Stimulated activated effector memory CD8-positive, alpha-beta T cell treated with anti-CD3 and anti-CD28 coated beads, Interleukin-12 subunit alpha, Interleukin-12 subunit beta, amount 100 ng/mL, for 72 hours (primary cell): ENCODE measurements at regions not wholly inside any gene's neighbourhood (a gene's known extent, or its start where the extent isn't known, plus 50 kb on each side); places are given as distances from the start of the nearest gene placed in this dataset.
"Not testable (repeated sequence)": the region's sequence is repeated elsewhere in the genome, so short reads cannot be mapped to it uniquely, and the experiment has no call there.

Experiments used
- ATAC-seq: fragments of 150-1000 bp; cut with Tn5 transposase; 2 replicates; pipeline ENCODE4 v1.10.0; 2021
- DNase-seq, 2 donors: peaks; one replicate each; pipeline ENCODE4 v3.0.0; 2021 to 2022; ENCODE audit warnings: low spot score in 2 of 2
- H3K27ac Mint-ChIP-seq: one replicate; pipeline ENCODE4 v1.8.0; 2022; ENCODE audit warnings: mild to moderate bottlenecking, mixed read lengths
- H3K36me3 Mint-ChIP-seq: one replicate; pipeline ENCODE4 v1.8.0; 2022; ENCODE audit warnings: mild to moderate bottlenecking, mixed read lengths
- H3K4me1 Mint-ChIP-seq: one replicate; pipeline ENCODE4 v1.8.0; 2022; ENCODE audit warnings: mixed read lengths
- H3K4me3 Mint-ChIP-seq: one replicate; pipeline ENCODE4 v1.8.0; 2022; ENCODE audit warnings: mild to moderate bottlenecking, mixed read lengths
- H3K9me3 Mint-ChIP-seq: one replicate; pipeline ENCODE4 v1.8.0; 2022; ENCODE audit warnings: mixed read lengths

- ATAC-seq, H3K9me3 Mint-ChIP-seq: not testable (repeated sequence)
- peaks cover 67% of the 10 kb centered on the region for H3K4me1 Mint-ChIP-seq
These were observed 75.1 kb upstream of the LYZL2 start for GRCh38 chr10:30704601-30705100.

GRCh38 chr10:30704026-30704600 lies 74.6 kb upstream of the LYZL2 start:
- peaks cover 84% of the 10 kb centered on the region for H3K36me3 Mint-ChIP-seq
- DNase-seq (no peak), ATAC-seq (no peak)
- peak overlapping the region; percentile 84 for H3K4me3 Mint-ChIP-seq
- H3K9me3 Mint-ChIP-seq = no peaks in the 10 kb centered on the region
- peak overlapping the region; percentile 96 for H3K27ac Mint-ChIP-seq
- H3K4me1 Mint-ChIP-seq = peaks cover 67% of the 10 kb centered on the region

More at GRCh38 chr10:30704601-30705100, 75.1 kb upstream of the LYZL2 start:
- peak in 1 of 2 donors; percentile 75 for DNase-seq
- H3K27ac Mint-ChIP-seq = peak overlapping the region; percentile 96
- H3K4me3 Mint-ChIP-seq = peak overlapping the region; percentile 84
- H3K36me3 Mint-ChIP-seq = peaks cover 84% of the 10 kb centered on the region

GRCh38 chr10:30703446-30703845 lies 73.9 kb upstream of the LYZL2 start:
- DNase-seq, ATAC-seq, H3K9me3 Mint-ChIP-seq: not testable (repeated sequence)
- Mint-ChIP-seq H3K4me3 (peak overlapping the region; percentile 84), H3K4me1 (peaks cover 70% of the 10 kb centered on the region), H3K36me3 (peaks cover 85% of the 10 kb centered on the region), H3K27ac (peak overlapping the region; percentile 96)

- Mint-ChIP-seq H3K4me1 (peaks cover 76% of the 10 kb centered on the region), H3K4me3 (peak overlapping the region; percentile 84)
These were observed 73.3 kb upstream of the LYZL2 start for GRCh38 chr10:30702860-30703259.

GRCh38 chr10:30701451-30702173 lies 72.1 kb upstream of the LYZL2 start:
- peaks cover 86% of the 10 kb centered on the region for H3K4me1 Mint-ChIP-seq
- peak overlapping the region; percentile 96 for H3K27ac Mint-ChIP-seq
- H3K9me3 Mint-ChIP-seq = no peaks in the 10 kb centered on the region
- H3K4me3 Mint-ChIP-seq = peak overlapping the region; percentile 84
- DNase-seq (peak; percentile 55 to 89), ATAC-seq (peak; percentile 87)
- H3K36me3 Mint-ChIP-seq = peaks cover 96% of the 10 kb centered on the region

More at GRCh38 chr10:30702860-30703259, 73.3 kb upstream of the LYZL2 start:
- DNase-seq (no peak), ATAC-seq (no peak)
- Mint-ChIP-seq H3K27ac (peak overlapping the region; percentile 96), H3K9me3 (no peaks in the 10 kb centered on the region), H3K36me3 (peaks cover 91% of the 10 kb centered on the region)

GRCh38 chr10:30697806-30698205 lies 68.3 kb upstream of the LYZL2 start:
- ATAC-seq (no peak), DNase-seq (no peak)
- Mint-ChIP-seq H3K36me3 (peaks cover 96% of the 10 kb centered on the region), H3K4me1 (peaks cover 91% of the 10 kb centered on the region), H3K9me3 (no peaks in the 10 kb centered on the region), H3K4me3 (peak overlapping the region; percentile 84), H3K27ac (peak overlapping the region; percentile 96)

GRCh38 chr10:30697221-30697620 lies 67.7 kb upstream of the LYZL2 start:
- H3K27ac Mint-ChIP-seq = peak overlapping the region; percentile 96
- H3K4me1 Mint-ChIP-seq = peaks cover 91% of the 10 kb centered on the region
- not testable (repeated sequence) for ATAC-seq, H3K9me3 Mint-ChIP-seq, DNase-seq
- H3K4me3 Mint-ChIP-seq = peak overlapping the region; percentile 84
- peaks cover 96% of the 10 kb centered on the region for H3K36me3 Mint-ChIP-seq

GRCh38 chr10:30696416-30697185 lies 67.0 kb upstream of the LYZL2 start:
- peaks cover 89% of the 10 kb centered on the region for H3K4me1 Mint-ChIP-seq
- not testable (repeated sequence) for ATAC-seq, H3K9me3 Mint-ChIP-seq, DNase-seq
- peak overlapping the region; percentile 96 for H3K27ac Mint-ChIP-seq
- H3K4me3 Mint-ChIP-seq = peak overlapping the region; percentile 84
- peaks cover 96% of the 10 kb centered on the region for H3K36me3 Mint-ChIP-seq

- H3K4me1 Mint-ChIP-seq = peaks cover 84% of the 10 kb centered on the region
- peak overlapping the region; percentile 84 for H3K4me3 Mint-ChIP-seq
- peak; percentile 95 for ATAC-seq
- not testable (repeated sequence) for H3K9me3 Mint-ChIP-seq
- H3K36me3 Mint-ChIP-seq = peaks cover 95% of the 10 kb centered on the region
- H3K27ac Mint-ChIP-seq = peak overlapping the region; percentile 96
- DNase-seq = peak; percentile 47 to 82
These were observed 66.1 kb upstream of the LYZL2 start for GRCh38 chr10:30695481-30696236.

GRCh38 chr10:30694518-30695228 lies 65.1 kb upstream of the LYZL2 start:
- Mint-ChIP-seq H3K27ac (peak overlapping the region; percentile 96), H3K36me3 (peaks cover 95% of the 10 kb centered on the region), H3K4me3 (peak overlapping the region; percentile 84), H3K4me1 (peaks cover 74% of the 10 kb centered on the region), H3K9me3 (no peaks in the 10 kb centered on the region)
- peak; percentile 42 for ATAC-seq
- no peak for DNase-seq

- no peak for DNase-seq
- Mint-ChIP-seq H3K4me1 (peaks cover 70% of the 10 kb centered on the region), H3K4me3 (no peak overlapping the region), H3K27ac (peak overlapping the region; percentile 50), H3K36me3 (peaks cover 93% of the 10 kb centered on the region), H3K9me3 (no peaks in the 10 kb centered on the region)
- no peak for ATAC-seq
These were observed 62.1 kb upstream of the LYZL2 start for GRCh38 chr10:30691639-30692015.

- Mint-ChIP-seq H3K4me1 (peaks cover 70% of the 10 kb centered on the region), H3K36me3 (peaks cover 93% of the 10 kb centered on the region), H3K27ac (peak overlapping the region; percentile 50)
- H3K4me3 Mint-ChIP-seq, ATAC-seq, DNase-seq, H3K9me3 Mint-ChIP-seq: not testable (repeated sequence)
These were observed 61.5 kb upstream of the LYZL2 start for GRCh38 chr10:30690948-30691638.

- peaks cover 69% of the 10 kb centered on the region for H3K4me1 Mint-ChIP-seq
- H3K36me3 Mint-ChIP-seq = peaks cover 85% of the 10 kb centered on the region
- ATAC-seq = no peak
- peak overlapping the region; percentile 65 for H3K4me3 Mint-ChIP-seq
- no peak overlapping the region for H3K27ac Mint-ChIP-seq
- H3K9me3 Mint-ChIP-seq = no peaks in the 10 kb centered on the region
- no peak for DNase-seq
These were observed 58.9 kb upstream of the LYZL2 start for GRCh38 chr10:30688456-30688855.
